Smooth muscle cell of the brain vasculature (primary cell): ENCODE measurements at regions not wholly inside any gene's neighbourhood (a gene's known extent, or its start where the extent isn't known, plus 50 kb on each side); places are given as distances from the start of the nearest gene placed in this dataset.

ENCODE experiments used
- DNase-seq: peaks from one replicate; pipeline ENCODE4 v3.0.0-alpha.2; 2012; ENCODE audit warnings: low read depth, low spot score

DNA sequence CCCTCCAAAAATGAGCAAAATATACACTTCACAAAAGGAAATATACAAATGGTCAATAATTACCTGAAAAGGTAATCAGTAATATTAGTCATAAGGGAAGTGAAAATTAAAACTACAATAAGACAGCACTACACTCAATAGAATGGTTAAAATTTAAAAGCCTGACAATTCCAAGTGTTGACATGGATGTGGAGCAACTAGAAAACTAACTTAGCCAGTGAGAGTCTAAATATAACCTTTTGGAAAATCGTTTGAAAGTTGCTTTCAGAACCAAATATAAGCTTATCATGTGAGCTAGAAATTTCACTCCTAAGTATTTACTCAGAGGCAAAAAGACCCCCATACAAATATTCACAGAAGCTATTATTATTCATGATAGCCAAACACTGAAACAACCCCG, 105.1 kb upstream of the MVB12B start:
- DNase-seq = no peak

DNA sequence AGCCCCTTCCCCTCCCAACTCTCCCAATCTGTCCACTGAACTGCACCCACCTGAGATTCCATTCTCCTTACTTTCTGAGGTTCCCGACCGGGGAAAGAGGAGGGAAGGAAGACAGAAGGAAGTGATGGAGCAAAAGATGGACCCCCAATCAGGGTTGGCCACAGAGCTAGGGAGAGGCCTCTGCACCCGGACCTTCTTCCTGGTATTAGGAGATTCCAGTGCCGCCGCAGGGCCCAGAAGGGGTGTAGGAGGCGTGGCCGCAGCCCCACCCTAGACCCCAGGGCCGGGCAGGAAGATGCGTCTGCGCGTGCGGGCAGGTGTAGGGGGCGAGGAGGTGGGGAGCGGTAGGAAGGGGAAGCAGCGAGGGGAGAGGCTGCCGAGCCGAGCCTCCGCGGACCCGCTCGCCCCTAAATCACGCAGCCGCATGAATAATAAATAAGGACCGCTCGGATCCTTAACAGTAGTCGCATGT, 104.2 kb upstream of the MVB12B start:
- DNase-seq = no peak

DNA sequence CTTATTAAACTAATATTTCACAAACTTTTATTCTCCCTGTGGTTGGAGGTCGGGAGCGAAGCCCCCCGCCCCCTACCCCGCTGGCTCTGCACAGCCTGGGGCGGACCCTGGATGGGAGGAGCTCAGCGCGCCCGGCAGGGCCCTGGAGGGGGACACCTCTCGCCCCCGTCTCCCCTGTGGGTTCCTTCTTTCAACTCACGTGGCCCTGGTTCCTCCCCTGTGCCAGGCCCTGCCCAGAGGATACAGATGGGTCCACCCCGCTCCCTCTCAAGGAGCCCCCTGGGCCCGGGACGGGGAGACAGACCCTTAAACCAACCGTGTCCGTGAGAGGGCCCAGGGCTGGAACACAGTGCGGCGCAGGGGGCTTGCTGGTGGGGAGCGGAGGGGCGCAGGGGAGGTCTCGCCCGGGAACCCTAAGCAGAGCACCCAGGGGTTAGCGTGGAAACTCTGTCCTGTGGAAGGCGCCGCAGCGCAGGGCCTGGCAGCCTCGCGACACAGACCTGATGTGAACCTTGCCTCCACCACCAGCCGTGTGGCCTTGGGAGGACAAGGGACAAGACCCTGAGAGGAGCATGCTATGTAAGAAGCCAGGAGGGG, 103.7 kb upstream of the MVB12B start:
- no peak for DNase-seq

DNA sequence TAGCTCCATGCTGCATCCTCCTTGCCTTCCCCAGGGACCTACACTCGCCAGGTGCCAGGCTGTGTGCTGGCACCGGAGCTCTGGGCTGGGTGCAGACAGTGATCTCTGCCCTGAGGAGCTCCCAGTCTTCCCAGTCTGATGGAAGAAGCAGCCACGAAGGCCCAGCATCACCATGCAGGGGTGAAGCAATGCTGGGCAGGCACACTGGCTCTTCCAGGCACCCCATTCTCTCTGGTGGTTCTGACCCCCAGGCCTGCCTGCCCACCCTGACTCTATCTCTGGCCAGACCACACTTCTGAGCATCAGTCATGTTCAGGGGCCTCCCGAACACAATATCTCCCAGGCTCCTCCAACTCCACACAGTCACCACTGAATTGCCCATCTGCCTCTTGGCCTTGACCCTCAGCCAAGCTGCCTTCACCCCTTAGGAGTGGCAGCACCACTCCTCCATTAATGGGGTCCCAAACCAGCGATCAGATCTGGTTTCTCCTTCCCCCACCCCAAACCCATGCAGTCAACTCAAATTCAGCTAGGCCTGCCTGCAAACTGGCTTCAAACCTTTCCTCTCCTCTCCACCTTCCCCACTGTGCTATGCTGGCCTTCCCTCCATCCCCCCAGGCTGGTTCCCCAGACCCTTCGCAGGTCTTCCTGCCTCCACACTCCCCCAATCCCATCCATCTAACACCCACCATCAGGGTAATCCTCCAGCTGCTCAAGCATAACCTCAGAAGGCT, 102.7 kb upstream of the MVB12B start:
- no peak for DNase-seq

DNA sequence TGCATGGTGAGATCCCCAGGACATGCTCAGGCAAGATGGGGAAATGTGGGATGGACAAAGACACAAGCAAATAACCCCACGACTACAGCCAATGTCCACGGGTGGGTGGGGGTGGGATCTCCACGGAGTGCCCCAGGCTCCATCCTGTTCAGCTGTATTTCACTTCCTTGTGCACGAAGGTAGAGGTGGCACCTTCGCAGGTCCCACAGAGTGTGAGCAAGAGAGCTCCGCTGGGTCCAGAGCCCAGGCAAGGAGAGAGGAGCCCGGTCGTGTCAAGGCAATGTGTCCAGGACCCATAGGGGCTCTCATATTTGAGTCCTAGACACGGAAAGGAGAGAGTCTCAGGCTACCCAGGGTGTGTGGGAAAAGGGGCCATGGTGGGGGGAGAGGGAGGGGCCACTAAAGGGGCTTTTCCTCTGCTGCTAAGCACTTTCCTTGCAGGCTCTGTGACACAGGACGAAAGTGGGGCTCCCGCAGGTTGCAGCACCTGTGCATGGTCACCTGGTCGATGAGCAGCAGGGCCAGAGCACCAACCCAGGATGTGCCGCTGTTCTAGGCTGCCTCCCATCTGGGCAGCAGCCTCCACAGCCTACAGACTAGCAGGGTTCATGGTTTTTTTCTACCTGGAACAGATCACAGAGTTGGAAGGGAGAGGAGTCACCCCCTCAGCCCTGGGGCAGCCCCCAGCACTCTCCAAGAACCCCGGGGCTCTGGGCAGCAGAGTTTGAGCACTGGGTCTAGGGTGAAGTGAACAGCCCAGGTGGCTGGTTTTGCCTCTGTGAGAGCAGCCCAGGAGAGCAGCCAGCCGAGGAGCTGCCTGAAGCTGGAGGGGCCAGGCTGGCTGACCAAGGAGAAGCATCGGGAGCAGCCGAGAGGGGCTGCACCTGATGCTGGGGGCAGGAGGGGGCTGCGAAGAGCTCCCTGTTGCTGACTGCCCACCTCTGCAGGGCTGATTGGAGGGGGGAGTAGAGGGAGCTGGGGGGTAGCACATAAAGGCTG, 100.7 kb upstream of the MVB12B start:
- no peak for DNase-seq

DNA sequence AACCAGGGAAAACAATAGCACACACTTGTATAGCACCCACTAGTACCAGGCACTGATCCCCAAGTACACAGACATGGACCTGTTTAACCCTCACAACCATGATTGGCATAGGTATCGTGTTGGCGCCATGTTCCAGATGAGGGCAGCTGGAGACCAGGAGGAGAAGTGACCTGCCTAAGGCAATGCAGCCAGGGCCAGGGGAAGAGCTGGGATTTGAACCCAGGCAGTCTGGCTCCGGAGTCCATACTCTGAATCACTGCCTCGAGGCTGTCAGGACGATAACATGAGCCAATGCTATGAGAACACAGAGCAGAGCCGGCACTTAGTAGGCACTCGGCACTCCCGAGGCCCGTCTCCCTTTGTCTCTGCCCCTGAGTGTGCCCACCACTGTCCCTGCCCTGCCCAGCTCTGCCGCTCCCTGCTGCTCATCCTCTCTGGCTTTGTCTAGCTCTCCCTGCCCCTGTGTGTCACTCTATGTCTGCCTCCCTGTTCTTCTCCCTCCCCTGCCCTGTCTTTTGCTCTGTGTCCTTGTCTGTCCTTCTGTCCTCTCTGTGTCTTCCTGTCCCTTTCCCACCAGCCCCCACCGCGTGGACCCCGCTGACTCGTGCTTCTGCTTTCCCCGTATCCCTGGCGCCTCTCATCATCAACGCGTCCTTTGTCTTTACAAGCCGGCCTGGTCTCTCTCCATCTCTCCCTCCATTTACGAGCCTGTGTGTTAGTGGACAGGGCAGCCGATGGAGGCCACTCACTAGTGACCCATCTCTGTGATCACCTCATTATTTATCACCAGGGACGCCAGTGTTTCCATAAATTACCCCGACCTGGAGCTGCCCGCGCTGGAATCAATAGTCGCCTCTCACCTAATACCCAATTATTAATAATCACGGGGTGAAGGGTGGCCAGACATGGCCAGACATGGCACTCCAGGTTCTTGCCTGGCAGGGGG, 99.4 kb upstream of the MVB12B start:
- DNase-seq = no peak

DNA sequence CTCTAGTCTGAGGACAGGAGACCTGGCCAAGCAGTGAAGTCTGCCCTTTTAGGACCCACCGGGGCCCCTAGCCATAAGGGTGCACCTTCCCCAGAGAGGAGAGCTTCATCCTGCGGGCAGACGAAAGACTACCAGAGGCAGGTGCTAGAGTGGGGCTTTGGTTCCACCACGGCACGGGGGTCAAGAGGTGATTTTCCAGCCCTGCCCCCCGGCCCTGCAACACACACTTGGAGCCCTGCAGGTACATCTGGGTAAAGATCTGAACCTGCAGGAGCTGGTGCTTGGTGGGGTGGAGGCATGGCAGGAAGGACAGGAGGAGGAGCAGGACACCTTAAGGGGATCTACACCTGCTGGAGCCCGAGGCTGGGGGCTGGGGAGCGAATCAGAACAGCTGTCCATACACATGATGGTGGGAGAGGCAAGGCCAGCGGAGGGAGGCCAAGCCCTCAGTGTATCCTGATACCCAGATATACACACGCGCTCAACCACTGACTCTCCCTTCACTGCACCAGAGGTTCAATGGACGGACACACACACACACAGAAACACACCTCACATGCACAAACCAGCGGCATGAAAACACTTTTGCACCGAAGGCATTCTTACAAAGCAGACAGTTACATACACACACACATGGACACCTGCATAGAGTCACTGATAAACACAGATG, 98.4 kb upstream of the MVB12B start:
- DNase-seq = no peak

DNA sequence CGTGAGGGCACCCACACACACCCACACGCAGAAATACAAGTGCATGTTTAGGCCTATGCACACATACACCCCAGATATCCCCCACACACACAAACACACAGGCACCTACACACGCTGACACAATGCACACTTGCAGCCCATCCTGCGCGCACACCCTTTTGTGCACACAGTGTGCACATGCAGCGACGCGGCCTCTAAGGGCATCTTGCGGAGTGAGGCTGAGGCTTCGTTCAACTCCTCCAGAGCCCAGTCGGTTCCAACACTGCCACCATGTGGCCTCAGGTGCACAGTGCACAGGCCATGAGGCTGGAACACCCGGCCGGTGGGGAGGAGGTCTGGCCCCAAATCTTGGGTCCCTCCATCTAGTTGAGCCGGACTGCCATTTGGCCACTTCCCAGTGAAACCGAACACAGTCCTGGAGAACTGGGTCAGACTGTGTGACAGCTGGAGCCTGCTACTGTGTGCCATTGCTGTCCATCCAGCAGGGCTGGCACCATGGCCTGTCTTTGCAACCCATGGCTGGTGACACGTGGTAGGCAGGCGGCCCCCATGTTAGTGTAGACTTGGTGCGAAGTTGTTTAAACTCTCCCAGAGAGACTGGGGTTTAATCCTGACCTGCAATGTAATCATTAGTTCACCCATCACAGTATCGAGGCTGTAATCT, 97.7 kb upstream of the MVB12B start:
- DNase-seq = peak; percentile 36

DNA sequence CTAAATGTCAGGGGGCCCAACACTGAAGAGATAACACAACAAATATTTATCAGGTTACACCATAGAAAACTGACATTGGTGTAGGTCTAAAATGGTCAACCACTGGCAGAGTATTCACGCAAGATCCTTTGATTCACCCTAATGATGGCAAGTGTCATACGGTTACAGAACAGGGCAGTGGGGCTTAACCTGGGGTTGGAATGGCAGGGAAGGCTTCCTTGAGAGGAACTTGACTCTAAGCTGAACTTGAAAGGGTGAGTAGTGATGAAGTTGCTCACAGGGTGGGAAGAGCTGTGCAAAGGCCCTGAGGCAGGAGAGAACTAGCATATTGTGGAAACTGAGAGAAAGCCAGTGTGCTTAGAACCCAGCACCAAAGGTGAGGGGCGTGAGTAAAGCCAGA, 97.1 kb upstream of the MVB12B start:
- DNase-seq = no peak

DNA sequence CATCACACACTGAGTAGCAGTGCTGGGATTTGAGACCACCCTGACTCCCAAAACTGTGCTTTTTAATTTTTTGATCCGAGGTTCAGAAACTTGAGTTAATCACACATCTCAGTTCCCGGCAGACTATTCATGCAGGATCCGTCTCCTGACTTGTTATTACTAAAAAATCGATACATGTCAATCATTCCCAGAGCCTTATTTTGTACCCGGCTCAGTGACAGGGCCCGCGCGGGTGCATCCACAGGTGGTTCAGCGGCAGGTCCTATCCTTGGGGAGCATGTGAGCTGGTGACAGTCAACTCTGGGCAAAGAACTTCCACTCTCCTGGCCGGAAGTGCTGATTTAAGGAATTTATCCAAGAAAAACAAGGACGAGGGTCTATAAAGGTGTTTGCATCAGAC, 95.9 kb upstream of the MVB12B start:
- no peak for DNase-seq

DNA sequence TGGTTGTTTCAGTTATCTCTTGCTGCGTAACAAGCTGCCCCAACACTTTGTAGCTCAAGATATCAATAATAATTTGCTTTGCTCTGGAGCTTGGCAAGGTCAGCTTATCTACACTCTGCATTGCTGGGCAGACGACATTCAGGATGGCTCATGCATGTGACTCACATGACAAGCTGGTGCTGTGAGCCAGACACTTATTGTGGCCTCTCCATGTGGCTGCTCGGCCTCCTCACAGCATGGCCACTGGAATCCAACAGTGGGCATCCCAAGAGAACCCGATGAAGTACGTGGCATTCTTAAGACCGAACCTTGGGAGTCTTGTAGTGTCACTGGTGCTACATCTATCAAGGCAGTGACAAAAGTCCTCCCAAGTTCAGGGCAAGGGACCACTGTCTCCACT, 94.2 kb upstream of the MVB12B start:
- DNase-seq = no peak

DNA sequence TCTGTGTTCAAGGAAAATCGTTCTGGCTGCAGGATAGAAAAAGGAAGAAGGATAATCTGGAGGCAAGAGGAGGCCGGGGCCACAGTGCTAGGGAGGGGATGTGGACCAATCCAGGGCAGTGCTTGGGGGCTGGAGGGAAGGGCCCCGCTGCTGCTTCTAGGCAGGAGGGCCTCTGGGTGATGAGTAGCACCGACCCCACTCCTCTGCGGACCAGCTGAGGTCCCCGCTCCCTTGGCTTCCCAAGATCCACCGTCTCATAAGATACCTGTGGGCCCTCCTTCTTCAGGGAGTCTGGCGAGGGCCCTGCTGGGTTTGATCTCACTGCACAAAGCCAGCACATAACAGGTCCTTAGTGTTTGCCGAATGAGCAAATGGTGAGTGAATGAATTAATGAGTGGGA, 93.5 kb upstream of the MVB12B start:
- no peak for DNase-seq

DNA sequence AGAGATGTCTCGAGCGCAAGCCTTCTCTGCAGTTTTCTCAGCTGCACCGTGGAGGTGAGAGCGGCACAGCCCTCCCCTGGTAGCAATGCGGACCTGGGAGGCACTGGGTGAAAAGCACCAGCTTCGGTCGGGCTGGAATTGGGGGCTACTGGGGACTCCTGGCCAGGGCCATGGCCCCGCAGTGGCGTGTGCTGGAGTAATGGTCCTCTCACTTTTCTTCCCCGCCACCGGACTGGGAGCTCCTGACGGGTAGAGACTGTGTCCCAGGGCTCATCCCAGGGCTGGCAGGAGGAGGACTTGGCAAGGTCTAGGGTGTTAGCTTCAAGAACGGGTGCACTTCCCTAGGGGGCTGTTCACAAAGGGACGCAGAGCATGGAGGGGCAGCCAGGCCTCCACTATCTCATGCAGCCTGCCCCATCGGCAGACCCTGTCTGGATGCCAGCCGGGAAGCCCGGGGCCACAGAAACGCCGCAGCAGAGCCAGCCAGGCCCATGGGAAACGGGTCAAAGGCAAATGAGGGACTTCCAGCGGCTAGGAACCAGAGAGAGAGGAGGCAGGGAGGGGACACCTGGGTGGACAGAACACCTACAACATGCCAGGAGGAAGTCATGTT, 92.6 kb upstream of the MVB12B start:
- no peak for DNase-seq

DNA sequence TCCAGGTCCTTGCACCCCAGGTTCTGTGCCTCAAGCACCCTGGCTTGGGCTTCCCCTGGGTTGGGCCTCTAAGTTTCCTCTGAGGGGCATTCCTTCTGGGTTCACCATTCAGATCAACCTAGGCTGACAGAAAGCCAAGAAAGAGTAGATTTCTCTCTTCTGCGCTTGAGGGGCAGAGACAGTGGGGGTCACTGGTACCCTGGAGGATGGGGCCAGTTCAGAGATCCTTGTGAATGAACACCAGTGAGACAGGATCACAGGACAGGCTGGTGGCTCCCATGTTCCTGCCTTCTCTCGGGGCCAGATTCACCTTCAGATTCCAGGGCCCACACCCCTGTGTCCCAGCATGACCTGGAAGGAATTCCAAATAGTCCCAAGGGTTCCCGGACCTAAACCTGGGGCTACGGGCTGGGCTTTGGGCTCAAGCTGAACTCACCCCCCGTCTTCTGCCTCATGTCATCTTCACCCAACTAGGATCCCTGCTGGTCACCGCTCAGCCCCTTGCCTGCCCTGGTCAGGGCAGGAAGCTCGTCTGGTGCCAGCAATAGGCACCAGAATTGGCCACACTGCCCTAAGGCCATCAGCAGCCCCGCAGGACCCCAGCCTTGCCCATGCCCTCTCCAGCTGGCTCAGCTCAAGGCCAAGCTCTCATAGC, 91.8 kb upstream of the MVB12B start:
- DNase-seq = no peak

DNA sequence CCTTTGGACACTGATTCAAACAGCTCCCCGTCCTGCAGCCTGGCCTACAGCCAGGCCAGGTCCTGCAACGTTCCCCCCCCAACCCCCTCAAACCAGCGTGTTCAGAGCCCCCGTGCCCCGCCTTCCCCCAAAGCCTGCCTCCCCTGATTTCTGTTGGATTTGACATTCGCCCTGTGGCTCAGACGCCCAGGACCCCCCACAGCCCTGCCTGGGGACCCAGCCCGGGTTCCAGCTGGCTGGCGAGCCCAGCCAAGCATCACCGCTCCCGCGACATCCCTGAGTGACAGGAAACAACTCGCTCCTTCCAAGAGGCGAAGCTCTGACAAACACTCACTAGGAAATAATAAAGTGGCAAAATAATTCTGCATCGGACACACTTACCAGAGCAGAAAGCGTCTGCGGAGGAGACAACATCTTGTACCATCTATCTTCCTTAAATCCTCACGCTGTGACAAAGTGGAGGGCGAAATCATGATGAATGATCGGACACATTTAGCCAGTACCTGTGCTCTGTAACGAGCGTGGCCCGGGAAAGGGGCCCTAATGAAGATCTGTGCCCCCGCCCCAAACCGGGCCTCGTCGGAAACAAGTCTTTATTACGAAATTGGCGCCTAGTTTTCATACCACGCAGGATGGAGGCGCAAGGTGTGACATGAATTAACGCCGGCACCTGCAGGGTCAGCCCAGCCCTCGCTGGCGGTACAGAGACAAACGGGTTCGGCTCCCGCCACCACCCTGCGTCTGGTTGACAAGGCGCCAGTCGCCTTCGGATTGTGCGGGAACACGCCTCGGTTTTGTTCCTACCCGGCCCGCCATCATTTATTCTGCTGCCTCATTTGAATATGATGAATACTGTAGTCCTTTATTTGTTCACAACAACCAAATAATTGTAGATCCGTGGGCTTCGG, 91.0 kb upstream of the MVB12B start:
- no peak for DNase-seq

DNA sequence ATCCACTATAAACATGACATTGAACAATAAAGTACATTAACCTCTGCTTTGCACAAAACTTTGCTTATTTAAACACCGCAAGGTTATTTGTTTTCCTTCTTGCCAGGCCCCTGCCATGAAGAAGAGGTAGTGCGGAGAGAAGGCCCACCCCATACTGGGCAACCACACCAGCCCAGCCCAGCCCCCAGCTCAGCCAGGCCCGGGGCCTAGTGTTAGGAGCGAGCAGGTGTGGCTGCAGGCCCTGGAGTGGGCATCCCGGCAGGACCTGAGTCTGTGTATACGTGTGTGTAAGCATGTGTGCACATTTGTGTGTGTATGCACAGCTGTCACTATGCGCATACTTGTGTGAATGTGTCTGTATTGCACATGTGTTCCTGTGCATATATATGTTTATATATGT, 90.4 kb upstream of the MVB12B start:
- DNase-seq = no peak

DNA sequence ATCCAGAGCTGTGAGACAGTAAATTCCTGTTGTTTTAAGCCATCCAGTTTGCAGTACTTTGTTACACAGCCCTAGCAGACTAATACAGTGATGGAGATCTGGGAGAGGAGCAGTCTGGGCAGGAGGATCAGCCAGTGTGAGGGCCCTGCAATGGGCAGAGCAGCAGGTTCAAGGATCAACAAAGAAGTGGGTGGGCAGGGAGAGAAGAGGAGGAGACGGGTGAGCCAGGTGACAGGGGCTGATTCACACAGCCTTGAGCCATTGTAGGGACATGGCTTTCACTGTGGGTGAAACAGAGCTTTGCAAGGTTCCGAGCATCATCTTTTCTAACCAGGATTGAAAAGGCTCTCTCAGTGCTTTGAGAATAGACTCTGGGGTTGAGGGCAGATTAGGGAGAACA, 88.2 kb upstream of the MVB12B start:
- DNase-seq = no peak

DNA sequence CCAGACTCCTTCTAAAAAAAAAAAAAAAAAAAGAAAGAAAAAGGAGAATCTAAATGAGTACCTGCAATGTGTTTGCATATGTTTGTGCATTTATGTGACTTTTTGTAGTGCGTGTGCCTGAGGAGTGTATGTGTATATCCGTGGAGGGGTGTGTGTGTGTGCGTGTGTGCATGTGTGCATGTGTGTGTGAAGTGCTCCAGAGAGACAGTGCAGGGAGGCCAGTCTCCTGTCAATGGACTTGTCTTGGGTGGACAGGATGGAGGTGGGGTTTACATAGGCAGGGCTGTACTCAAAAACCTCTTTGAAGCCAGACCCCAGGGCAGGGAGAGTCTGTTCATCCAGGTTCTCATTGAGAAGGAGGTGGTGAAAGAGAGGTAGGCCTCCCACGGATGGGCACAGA, 87.1 kb upstream of the MVB12B start:
- no peak for DNase-seq
